PFSK-1 (cell line): ENCODE measurements at regions not wholly inside any gene's neighbourhood (a gene's known extent, or its start where the extent isn't known, plus 50 kb on each side); places are given as distances from the start of the nearest gene placed in this dataset.

ENCODE experiments used
- FOXP2 ChIP-seq: optimal IDR thresholded peaks from 2 replicates; pipeline ENCODE3; 2011; ENCODE audit warnings: borderline replicate concordance, control low read depth, inconsistent platforms; ENCODE audit not compliant: insufficient read depth; ENCODE audit errors: extremely low read length, extremely low read depth
- POLR2AphosphoS5 ChIP-seq: IDR thresholded peaks from 2 replicates; pipeline ENCODE4 v1.6.1; 2012; ENCODE audit warnings: low read depth, mild to moderate bottlenecking, control low read depth, low read length, moderate library complexity
- SIN3A ChIP-seq: IDR thresholded peaks from 2 replicates; pipeline ENCODE4 v1.6.1; 2012; ENCODE audit warnings: mild to moderate bottlenecking, low read length, moderate library complexity, borderline replicate concordance; ENCODE audit not compliant: insufficient read depth
- TAF1 ChIP-seq: IDR thresholded peaks from 2 replicates; pipeline ENCODE4 v1.6.1; 2012; ENCODE audit warnings: low read length, control low read depth, borderline replicate concordance; ENCODE audit not compliant: insufficient read depth
- TF ChIP-seq, protein P1 (sequence below), 2 experiments: IDR thresholded peaks; 2 replicates each; pipeline versions ENCODE4 v1.6.1 to v1.8.0; 2011 to 2012; ENCODE audit warnings: low read depth in 2 of 2, low read length in 2 of 2, control low read depth in 1 of 2, inconsistent platforms in 1 of 2, mild to moderate bottlenecking in 1 of 2, moderate library complexity in 1 of 2; ENCODE audit not compliant: insufficient read depth in 1 of 2

DNA sequence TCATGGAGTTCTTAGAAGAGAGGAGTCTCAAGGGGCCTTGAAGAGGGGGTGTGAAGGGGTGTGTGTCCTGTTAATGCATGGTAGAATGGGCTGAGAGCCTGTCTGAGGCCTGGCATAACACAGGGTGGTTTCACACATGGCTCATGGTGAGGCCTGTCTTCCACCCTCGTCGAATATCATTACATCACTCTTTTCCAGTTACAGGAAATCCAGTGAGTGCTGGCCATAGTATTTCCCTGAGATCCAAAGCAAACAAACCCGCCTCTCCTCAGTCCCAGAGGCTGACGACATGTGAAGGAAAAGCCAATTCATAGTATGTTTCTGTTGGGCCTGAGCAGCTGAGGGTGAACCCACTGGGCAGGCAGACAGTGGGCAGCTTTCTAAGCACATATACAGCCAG, 159.4 kb upstream of the NR3C1 start:
- TF ChIP-seq SIN3A = peak; percentile 23; the same call in 1 of the 2 replicates
- TF ChIP-seq, protein P1, sequence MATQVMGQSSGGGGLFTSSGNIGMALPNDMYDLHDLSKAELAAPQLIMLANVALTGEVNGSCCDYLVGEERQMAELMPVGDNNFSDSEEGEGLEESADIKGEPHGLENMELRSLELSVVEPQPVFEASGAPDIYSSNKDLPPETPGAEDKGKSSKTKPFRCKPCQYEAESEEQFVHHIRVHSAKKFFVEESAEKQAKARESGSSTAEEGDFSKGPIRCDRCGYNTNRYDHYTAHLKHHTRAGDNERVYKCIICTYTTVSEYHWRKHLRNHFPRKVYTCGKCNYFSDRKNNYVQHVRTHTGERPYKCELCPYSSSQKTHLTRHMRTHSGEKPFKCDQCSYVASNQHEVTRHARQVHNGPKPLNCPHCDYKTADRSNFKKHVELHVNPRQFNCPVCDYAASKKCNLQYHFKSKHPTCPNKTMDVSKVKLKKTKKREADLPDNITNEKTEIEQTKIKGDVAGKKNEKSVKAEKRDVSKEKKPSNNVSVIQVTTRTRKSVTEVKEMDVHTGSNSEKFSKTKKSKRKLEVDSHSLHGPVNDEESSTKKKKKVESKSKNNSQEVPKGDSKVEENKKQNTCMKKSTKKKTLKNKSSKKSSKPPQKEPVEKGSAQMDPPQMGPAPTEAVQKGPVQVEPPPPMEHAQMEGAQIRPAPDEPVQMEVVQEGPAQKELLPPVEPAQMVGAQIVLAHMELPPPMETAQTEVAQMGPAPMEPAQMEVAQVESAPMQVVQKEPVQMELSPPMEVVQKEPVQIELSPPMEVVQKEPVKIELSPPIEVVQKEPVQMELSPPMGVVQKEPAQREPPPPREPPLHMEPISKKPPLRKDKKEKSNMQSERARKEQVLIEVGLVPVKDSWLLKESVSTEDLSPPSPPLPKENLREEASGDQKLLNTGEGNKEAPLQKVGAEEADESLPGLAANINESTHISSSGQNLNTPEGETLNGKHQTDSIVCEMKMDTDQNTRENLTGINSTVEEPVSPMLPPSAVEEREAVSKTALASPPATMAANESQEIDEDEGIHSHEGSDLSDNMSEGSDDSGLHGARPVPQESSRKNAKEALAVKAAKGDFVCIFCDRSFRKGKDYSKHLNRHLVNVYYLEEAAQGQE (IDR thresholded peaks at IDR 0.05; ENCODE audit: insufficient read depth in 1 of 2, low read depth in 2 of 2, low read length in 2 of 2) = peak in 1 of 2 experiments; percentile 74; a peak in 2 of 4 replicates
- TF ChIP-seq FOXP2 = no peak
- no peak for TF ChIP-seq TAF1
- peak; percentile 33; the same call in 1 of the 2 replicates for TF ChIP-seq POLR2AphosphoS5
